GM18526 (cell line): ENCODE measurements at regions not wholly inside any gene's neighbourhood (a gene's known extent, or its start where the extent isn't known, plus 50 kb on each side); places are given as distances from the start of the nearest gene placed in this dataset.

ENCODE experiments used
- POLR2A ChIP-seq: IDR thresholded peaks from 3 replicates; pipeline ENCODE4 v1.6.1; 2011; ENCODE audit not compliant: insufficient read length; ENCODE audit errors: extremely low read depth

- no peak for TF ChIP-seq POLR2A
Measured at GRCh38 chr16:9383281-9383680, 291.8 kb downstream of the HAPSTR1 start.

GRCh38 chr16:9384141-9384540 lies 292.7 kb downstream of the HAPSTR1 start:
- TF ChIP-seq POLR2A: no peak

- TF ChIP-seq POLR2A: no peak
Measured at GRCh38 chr16:9389543-9390207, 298.2 kb downstream of the HAPSTR1 start.

GRCh38 chr16:9392956-9393355 lies 301.5 kb downstream of the HAPSTR1 start:
- no peak for TF ChIP-seq POLR2A

- TF ChIP-seq POLR2A: no peak
Measured at GRCh38 chr16:9393591-9393990, 302.1 kb downstream of the HAPSTR1 start.

- TF ChIP-seq POLR2A: no peak
Measured at GRCh38 chr16:9395958-9396359, 304.5 kb downstream of the HAPSTR1 start.

- TF ChIP-seq POLR2A: no peak
Measured at GRCh38 chr16:9399573-9399972, 308.1 kb downstream of the HAPSTR1 start.

- TF ChIP-seq POLR2A: no peak
Measured at GRCh38 chr16:9401173-9401572, 309.7 kb downstream of the HAPSTR1 start.

- TF ChIP-seq POLR2A: no peak
Measured at GRCh38 chr16:9402293-9402860, 310.9 kb downstream of the HAPSTR1 start.

GRCh38 chr16:9404811-9405210 lies 313.4 kb downstream of the HAPSTR1 start:
- no peak for TF ChIP-seq POLR2A

GRCh38 chr16:9406038-9406712 lies 314.7 kb downstream of the HAPSTR1 start:
- no peak for TF ChIP-seq POLR2A

- no peak for TF ChIP-seq POLR2A
Measured at GRCh38 chr16:9407206-9407758, 315.8 kb downstream of the HAPSTR1 start.

- TF ChIP-seq POLR2A: no peak
Measured at GRCh38 chr16:9408297-9408878, 316.9 kb downstream of the HAPSTR1 start.

- no peak for TF ChIP-seq POLR2A
Measured at GRCh38 chr16:9409560-9410493, 318.4 kb downstream of the HAPSTR1 start.

- TF ChIP-seq POLR2A: no peak
Measured at GRCh38 chr16:9411426-9411825, 320.0 kb downstream of the HAPSTR1 start.
